ENCODE measurements at regions not wholly inside any gene's neighbourhood (a gene's known extent, or its start where the extent isn't known, plus 50 kb on each side); places are given as distances from the start of the nearest gene placed in this dataset.

GRCh38 chr14:51431033-51431709 lies 191.1 kb downstream of the TMX1 start:
- Histone ChIP-seq H3K9me3 (no peaks in the 10 kb centered on the region), H3K36me3 (replicated peaks) (no peaks in the 10 kb centered on the region), H3K4me1 (peaks cover 16% of the 10 kb centered on the region), H3K4me3 (no peak overlapping the region), H3K27me3 (ENCODE audit: low read depth) (no peaks in the 10 kb centered on the region)
- no peak for DNase-seq (ENCODE audit: low spot score in 2 of 2)
- in situ Hi-C loops (cut with MboI; ENCODE audit: low sequenced_read_pairs), result no loop called here

DNA sequence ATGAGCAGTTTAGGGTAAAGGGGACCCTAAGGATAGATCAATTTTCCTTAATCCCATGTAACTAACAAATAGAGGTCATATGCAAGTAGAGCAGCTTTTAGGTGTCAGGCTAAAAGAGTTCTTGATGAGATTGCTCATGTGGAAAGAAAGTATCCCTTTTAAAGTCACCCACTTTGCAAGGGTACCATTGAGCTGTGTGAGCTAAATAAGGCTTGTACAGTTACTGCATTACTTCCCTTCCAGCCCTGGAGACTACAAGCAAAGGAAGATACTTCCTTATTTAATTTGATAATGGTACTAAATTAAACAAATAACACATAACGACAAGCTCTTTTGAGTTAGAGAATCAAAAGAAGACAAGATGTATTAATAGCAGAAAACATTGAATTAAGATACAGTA lies 191.7 kb downstream of the TMX1 start:
- Histone ChIP-seq H3K27me3 (ENCODE audit: low read depth) (peaks cover 3% of the 10 kb centered on the region; the same call in 1 of the 2 replicates), H3K9me3 (no peaks in the 10 kb centered on the region), H3K36me3 (replicated peaks) (no peaks in the 10 kb centered on the region), H3K4me3 (no peak overlapping the region), H3K4me1 (peaks cover 16% of the 10 kb centered on the region)
- in situ Hi-C loops (cut with MboI; ENCODE audit: low sequenced_read_pairs), result no loop called here
- DNase-seq (ENCODE audit: low spot score in 2 of 2), result no peak

DNA sequence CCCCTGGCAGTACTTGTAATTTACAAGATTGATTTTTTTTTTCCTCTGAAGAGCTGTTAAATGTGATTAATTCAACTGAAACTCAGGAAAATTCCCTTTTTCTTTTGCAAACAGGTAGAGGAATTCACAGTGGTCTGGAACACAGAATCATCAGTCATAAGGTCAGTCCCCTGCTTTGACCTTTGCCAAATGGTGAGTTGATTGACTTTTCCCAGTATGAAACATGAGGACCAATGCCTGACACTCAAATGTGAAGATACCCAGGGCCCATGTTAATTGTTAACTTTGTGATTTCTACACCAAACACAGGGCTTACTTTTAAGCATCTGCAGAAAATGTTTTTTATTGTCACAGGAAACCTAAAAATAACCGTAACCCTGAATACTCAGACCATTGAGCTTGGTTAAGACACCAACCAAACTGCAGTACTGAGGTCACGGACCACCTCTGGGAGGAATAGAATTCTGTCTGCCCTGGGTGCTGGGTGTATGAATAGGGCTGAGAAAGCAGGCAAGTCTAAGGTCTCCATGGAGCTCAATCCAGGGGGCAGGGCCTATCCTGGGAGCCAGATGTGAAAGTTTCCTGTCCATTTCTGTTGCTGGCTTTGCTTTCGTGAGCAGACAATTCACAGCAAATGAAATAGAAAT lies 192.4 kb downstream of the TMX1 start:
- Histone ChIP-seq H3K4me1 (peaks cover 16% of the 10 kb centered on the region), H3K36me3 (replicated peaks) (no peaks in the 10 kb centered on the region), H3K9me3 (no peaks in the 10 kb centered on the region), H3K4me3 (no peak overlapping the region), H3K27me3 (ENCODE audit: low read depth) (peaks cover 4% of the 10 kb centered on the region; the same call in 1 of the 2 replicates)
- no peak for DNase-seq (ENCODE audit: low spot score in 2 of 2)
- in situ Hi-C loops (cut with MboI; ENCODE audit: low sequenced_read_pairs), result no loop called here

GRCh38 chr14:51436630-51437029 lies 196.6 kb downstream of the TMX1 start:
- Histone ChIP-seq H3K36me3 (replicated peaks) (no peaks in the 10 kb centered on the region), H3K4me3 (no peak overlapping the region), H3K4me1 (no peaks in the 10 kb centered on the region), H3K9me3 (no peaks in the 10 kb centered on the region), H3K27me3 (ENCODE audit: low read depth) (peaks cover 4% of the 10 kb centered on the region; the same call in 1 of the 2 replicates)
- in situ Hi-C loops (cut with MboI; ENCODE audit: low sequenced_read_pairs), result no loop called here
- DNase-seq (ENCODE audit: low spot score in 2 of 2), result no peak

DNA sequence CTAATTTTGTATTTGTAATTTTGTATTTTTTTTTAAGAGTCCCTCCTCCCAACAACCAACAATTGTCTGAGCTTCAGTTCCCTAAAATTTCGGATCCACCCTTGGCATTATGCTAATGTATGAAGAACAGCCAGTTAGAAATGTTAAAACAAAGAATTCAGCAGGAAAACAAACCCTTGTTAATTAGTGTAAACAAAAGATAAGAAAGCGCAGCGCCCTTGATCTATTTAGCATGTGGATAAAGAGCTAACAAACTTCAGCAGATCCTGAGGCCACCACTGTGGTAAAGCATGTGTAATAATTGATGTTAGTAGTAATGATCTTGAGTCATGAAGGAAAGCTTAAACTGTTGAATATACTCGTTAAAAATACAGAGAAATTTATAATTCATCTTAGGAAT lies 199.8 kb downstream of the TMX1 start:
- Histone ChIP-seq H3K4me3 (no peak overlapping the region), H3K27me3 (ENCODE audit: low read depth) (peaks cover 4% of the 10 kb centered on the region; the same call in 1 of the 2 replicates), H3K4me1 (no peaks in the 10 kb centered on the region), H3K9me3 (no peaks in the 10 kb centered on the region), H3K36me3 (replicated peaks) (no peaks in the 10 kb centered on the region)
- in situ Hi-C loops (cut with MboI; ENCODE audit: low sequenced_read_pairs), result no loop called here
- DNase-seq (ENCODE audit: low spot score in 2 of 2), result no peak

DNA sequence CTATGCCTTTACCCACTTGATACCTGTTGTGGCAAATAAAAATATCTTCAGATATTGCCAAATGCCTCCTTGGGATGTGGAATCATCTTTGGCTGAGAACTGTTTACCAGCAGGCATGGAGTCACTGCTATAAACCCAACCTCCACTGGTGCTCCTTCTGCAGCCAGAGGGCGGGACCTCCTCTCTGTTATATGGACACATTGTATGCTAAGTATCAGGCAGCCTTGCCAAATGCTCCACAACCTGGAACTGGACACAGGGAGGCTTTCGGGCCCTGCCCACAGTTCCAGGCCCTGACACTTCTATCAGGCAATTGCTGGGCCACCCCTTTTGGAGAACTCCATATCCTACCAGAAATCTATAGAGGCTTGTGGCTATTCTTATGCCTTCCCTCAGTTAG lies 201.0 kb downstream of the TMX1 start:
- DNase-seq (ENCODE audit: low spot score in 2 of 2), result no peak
- Histone ChIP-seq H3K4me1 (no peaks in the 10 kb centered on the region), H3K27me3 (ENCODE audit: low read depth) (peaks cover 4% of the 10 kb centered on the region; the same call in 1 of the 2 replicates), H3K36me3 (replicated peaks) (no peaks in the 10 kb centered on the region), H3K4me3 (no peak overlapping the region), H3K9me3 (no peaks in the 10 kb centered on the region)
- in situ Hi-C loops (cut with MboI; ENCODE audit: low sequenced_read_pairs), result no loop called here

DNA sequence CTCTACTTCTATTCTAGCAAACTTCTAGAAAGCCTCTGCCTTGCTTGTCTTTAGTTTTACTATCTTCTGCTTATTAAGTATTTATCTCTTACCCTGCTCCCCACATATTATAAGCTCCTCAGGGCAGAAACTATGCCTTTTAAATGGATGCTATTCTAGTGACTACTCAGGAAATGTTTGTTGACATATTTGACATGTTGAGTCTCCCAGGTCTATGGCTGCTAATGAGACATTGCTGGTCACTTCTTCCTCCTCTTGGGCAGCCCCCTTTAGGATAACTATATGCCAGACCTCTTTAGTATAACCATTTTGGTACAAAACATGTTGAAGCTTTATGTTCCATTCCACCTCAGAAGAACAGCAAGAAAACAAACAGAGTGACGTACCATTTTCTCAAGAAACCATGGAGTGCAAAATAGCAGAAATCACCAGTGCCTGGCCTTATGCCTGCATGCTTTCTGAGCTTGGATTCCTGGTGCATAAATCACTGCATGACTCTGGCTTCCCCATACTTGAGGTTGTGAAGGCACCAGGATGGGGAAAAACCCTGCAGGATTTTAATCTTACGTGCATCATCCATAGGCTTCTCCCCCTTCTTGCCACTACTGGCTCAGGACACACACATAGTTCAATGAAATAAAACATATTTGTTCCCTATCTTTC lies 202.6 kb downstream of the TMX1 start:
- H3K9me3 ChIP-seq, result no peaks in the 10 kb centered on the region
- no peak overlapping the region for H3K4me3 ChIP-seq
- no peaks in the 10 kb centered on the region for H3K27me3 ChIP-seq (ENCODE audit: low read depth)
- no peak for DNase-seq (ENCODE audit: low spot score in 2 of 2)
- in situ Hi-C loops (cut with MboI; ENCODE audit: low sequenced_read_pairs), result no loop called here
- no peaks in the 10 kb centered on the region for H3K4me1 ChIP-seq
- no peaks in the 10 kb centered on the region for H3K36me3 ChIP-seq (replicated peaks)

- Histone ChIP-seq H3K4me1 (no peaks in the 10 kb centered on the region), H3K27me3 (ENCODE audit: low read depth) (no peaks in the 10 kb centered on the region), H3K4me3 (no peak overlapping the region), H3K36me3 (replicated peaks) (no peaks in the 10 kb centered on the region), H3K9me3 (no peaks in the 10 kb centered on the region)
- in situ Hi-C loops (cut with MboI; ENCODE audit: low sequenced_read_pairs), result no loop called here
- no peak for DNase-seq (ENCODE audit: low spot score in 2 of 2)
These were observed 203.4 kb downstream of the TMX1 start for GRCh38 chr14:51443195-51444018.

GRCh38 chr14:51444353-51445000 lies 204.4 kb downstream of the TMX1 start:
- Histone ChIP-seq H3K4me1 (no peaks in the 10 kb centered on the region), H3K4me3 (no peak overlapping the region), H3K36me3 (replicated peaks) (no peaks in the 10 kb centered on the region), H3K27me3 (ENCODE audit: low read depth) (no peaks in the 10 kb centered on the region), H3K9me3 (no peaks in the 10 kb centered on the region)
- in situ Hi-C loops (cut with MboI; ENCODE audit: low sequenced_read_pairs), result no loop called here
- DNase-seq (ENCODE audit: low spot score in 2 of 2), result no peak

DNA sequence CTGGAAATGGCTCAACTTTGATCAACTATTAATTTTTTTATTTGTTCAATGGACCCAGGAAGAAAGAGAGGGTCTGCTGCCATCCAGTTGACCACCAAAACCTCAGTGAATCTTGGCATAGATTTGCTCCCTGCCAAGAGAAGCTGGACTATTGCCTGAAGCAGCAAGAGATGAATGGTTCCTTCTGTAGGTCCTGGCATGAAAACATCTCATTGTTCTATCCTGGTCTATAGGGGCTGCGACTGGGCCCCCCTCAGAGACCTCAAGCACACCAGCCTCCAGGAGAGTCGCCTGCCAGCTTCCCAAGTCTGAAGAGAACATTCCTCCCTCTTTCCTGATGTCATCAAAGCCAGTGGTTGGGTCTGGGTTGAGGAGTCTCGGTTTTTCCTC lies 204.9 kb downstream of the TMX1 start:
- in situ Hi-C loops (cut with MboI; ENCODE audit: low sequenced_read_pairs), result no loop called here
- no peaks in the 10 kb centered on the region for H3K27me3 ChIP-seq (ENCODE audit: low read depth)
- no peaks in the 10 kb centered on the region for H3K4me1 ChIP-seq
- no peaks in the 10 kb centered on the region for H3K36me3 ChIP-seq (replicated peaks)
- H3K9me3 ChIP-seq, result no peaks in the 10 kb centered on the region
- no peak for DNase-seq (ENCODE audit: low spot score in 2 of 2)
- no peak overlapping the region for H3K4me3 ChIP-seq

- in situ Hi-C loops (cut with MboI; ENCODE audit: low sequenced_read_pairs), result no loop called here
- no peaks in the 10 kb centered on the region for H3K27me3 ChIP-seq (ENCODE audit: low read depth)
- no peaks in the 10 kb centered on the region for H3K36me3 ChIP-seq (replicated peaks)
- H3K9me3 ChIP-seq, result no peaks in the 10 kb centered on the region
- no peak for DNase-seq (ENCODE audit: low spot score in 2 of 2)
- no peak overlapping the region for H3K4me3 ChIP-seq
- H3K4me1 ChIP-seq, result no peaks in the 10 kb centered on the region
These were observed 204.9 kb upstream of the FRMD6 start for GRCh38 chr14:51446771-51447170.

DNA sequence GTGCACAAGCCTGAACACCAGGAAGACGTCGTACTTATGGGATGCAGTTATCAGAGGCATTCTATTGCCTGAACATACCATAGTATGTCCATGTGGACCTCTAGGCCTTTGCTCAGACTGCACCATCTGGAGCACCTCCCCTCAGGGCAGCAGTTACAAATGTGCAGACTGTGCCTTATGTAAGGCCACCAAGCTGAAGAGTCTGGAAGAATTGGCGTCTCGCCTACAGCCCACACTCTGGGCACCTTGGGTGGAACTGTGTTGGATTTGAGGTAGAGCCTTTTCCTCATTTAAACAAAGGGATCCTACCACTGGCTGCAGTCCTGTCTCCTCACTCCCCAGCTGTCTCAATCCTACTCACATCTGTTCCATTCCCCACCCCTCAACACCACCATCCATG lies 204.3 kb upstream of the FRMD6 start:
- Histone ChIP-seq H3K27me3 (ENCODE audit: low read depth) (no peaks in the 10 kb centered on the region), H3K9me3 (no peaks in the 10 kb centered on the region), H3K4me3 (no peak overlapping the region), H3K36me3 (replicated peaks) (no peaks in the 10 kb centered on the region), H3K4me1 (no peaks in the 10 kb centered on the region)
- in situ Hi-C loops (cut with MboI; ENCODE audit: low sequenced_read_pairs), result no loop called here
- DNase-seq (ENCODE audit: low spot score in 2 of 2), result no peak

DNA sequence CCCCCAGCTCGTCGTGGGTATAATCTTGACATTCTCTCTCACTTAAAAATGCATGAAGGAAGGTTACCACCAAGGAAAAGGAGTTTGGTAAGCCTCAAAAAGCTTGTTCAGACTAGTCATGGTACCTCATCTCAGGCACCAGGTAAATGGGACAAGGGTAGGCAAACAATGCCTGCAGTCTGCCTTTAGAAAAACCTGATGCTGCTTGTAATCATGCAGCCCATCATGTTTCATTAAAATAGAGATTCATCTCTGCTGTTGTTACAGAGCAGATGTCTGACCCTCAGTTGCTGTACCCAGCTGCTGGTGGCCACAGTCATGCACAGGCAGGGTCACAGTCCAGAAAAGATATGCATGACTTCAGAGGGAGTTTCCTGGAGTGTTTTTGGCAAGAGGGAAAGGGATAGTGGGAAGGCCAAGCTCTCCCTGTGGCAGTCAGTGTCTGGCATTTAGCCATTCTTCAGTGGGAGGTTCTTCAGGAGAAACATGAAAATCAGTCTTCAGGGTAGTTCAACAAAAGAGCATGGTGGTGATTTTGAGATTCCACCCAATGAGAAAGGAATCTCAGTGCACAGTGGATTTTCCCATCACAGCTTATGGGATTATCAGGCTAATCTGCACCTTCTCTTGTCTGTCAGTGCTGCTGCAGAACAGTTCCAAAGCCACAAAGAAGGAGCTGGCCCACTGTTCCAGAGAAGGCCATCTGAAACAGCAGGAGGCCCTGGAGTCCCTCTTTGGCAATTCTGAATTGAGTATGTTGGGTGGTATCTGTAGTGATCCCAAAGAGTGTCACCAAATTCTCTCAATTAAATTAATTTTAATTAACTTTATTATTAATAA lies 202.7 kb upstream of the FRMD6 start:
- Histone ChIP-seq H3K27me3 (ENCODE audit: low read depth) (no peaks in the 10 kb centered on the region), H3K9me3 (no peaks in the 10 kb centered on the region), H3K36me3 (replicated peaks) (no peaks in the 10 kb centered on the region), H3K4me3 (no peak overlapping the region), H3K4me1 (no peaks in the 10 kb centered on the region)
- in situ Hi-C loops (cut with MboI; ENCODE audit: low sequenced_read_pairs), result no loop called here
- no peak for DNase-seq (ENCODE audit: low spot score in 2 of 2)

Data from HAP-1 (cell line).